ENCODE measurements at regions not wholly inside any gene's neighbourhood (a gene's known extent, or its start where the extent isn't known, plus 50 kb on each side); places are given as distances from the start of the nearest gene placed in this dataset.
"Not testable (repeated sequence)": the region's sequence is repeated elsewhere in the genome, so short reads cannot be mapped to it uniquely, and the experiment has no call there.

DNA sequence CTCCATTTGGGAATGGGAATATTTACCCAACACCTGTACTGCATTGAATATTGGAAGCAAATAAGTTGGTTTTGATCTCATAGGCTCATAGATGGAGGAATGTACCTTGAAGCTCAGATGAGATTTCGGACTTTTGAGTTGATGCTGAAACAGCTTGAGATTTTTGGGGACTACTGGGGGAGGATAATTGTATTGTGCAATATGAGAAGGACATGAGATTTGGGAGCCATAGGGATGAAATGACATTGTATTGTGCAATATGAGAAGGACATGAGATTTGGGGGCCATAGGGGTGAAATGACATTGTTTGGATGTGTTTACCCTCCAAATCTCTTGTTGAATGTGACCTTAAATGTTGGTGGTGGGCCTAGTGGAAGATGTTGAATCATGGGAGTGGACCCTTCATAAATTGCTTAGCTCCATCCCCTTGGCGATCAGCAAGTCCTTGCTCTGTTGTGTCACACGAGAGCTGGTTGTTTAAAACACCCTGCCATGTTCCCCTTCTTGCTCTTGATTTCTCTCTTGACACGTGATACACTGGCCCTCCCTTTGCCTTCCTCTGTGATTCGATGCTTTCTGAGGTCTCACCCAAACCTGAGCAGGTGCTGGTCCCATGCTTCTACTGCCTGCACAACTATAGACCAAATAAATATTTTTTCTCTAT lies 4464.8 kb upstream of the OR11H1 start:
- not testable (repeated sequence) for H3K4me3 Mint-ChIP-seq; H3K36me3 Mint-ChIP-seq; DNase-seq (ENCODE audit: low spot score in 2 of 2); H3K27ac Mint-ChIP-seq; H3K27me3 Mint-ChIP-seq; ATAC-seq (ENCODE audit: low read depth); H3K4me1 Mint-ChIP-seq
- peaks cover 28% of the 10 kb centered on the region for H3K9me3 Mint-ChIP-seq

DNA sequence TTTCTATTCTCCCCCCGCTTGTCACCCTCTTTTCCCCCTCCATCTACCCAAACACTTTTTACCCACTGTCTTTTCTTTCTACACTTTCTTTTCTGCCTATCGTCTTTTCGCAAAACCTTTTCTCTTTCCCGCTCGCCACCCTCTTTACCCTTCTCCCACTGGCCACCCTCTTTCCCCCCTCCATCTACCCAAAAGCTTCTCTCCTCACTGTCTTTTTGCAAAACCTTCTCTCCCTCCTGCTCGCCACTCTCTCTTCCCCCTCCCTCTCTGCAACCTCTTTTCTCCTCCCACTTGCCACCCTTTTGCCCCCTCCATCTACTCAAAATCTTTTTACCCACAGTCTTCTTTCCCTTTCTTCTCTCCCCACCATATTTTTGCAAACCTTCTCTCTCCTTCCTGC lies 4462.8 kb upstream of the OR11H1 start:
- not testable (repeated sequence) for H3K4me1 Mint-ChIP-seq
- peaks cover 26% of the 10 kb centered on the region for H3K9me3 Mint-ChIP-seq

DNA sequence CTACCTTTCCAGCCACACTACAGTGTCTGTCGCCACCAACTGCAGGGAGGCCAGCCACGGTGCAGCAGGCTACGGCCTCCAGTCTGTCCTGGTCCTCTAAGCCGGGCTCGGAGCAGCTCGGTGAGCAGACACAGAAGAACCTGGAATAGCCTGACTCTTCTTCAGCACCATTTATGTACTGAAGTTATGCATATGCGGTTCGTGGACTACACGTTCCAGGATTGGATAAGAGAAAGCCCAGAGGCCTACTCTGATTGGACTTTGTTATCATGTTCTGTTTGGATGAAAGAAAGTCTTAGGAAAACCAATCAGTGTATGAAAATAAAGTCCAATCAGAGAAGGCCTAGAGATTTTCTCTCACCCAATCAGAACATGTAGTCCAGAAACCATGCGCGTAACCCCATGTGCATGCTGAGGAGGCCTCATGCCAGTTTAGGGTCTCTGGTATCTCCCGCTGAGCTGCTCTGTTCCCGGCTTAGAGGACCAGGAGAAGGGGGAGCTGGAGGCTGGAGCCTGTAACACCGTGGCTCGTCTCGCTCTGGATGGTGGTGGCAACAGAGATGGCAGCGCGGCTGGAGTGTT lies 4462.0 kb upstream of the OR11H1 start:
- H3K4me3 Mint-ChIP-seq; ATAC-seq (ENCODE audit: low read depth): not testable (repeated sequence)
- H3K9me3 Mint-ChIP-seq = peaks cover 26% of the 10 kb centered on the region

More for the DNA sequence above, 4462.8 kb upstream of the OR11H1 start:
- not testable (repeated sequence) for H3K4me3 Mint-ChIP-seq; H3K36me3 Mint-ChIP-seq; ATAC-seq (ENCODE audit: low read depth); H3K27ac Mint-ChIP-seq; DNase-seq (ENCODE audit: low spot score in 2 of 2); H3K27me3 Mint-ChIP-seq

DNA sequence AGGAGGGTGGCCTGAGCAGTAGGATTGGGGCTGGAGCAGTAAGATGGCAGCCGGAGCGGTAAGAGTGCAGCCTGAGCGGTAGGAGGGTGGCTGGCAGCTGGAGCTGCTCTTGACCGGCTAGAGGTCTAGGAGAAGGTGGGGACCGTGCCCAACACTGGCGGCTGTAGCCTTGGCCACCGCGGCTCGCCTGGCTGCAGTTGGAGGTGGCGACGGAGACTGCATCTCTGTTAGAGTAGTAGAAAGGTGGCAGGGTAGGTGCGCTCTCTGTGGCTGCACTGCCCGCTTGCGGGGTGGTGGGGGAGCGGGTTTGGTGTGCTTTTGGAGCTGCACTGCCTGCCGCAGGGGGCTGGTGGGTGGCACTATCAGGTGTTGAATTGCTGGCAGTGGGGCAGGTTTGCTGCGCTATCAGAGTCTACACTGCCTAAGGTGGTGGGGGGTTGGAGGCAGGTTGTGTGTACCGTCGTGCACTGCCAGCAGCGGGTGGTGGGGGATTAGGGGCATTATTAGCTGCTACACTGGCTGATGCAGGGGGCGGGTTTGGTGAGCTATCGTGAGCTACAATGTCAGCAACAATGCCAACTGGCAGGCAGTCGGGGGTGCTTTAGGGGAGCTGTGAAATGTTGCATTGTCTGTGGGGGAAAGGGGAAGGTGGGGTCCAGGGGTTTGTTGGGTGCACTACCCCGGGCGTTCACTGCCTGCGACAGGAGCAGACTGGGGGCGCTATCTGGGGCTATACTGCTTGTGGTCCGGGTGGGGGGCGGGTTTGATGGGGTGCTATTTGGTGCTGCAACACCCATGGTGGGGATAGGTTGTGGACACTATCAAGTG lies 4461.3 kb upstream of the OR11H1 start:
- no peak overlapping the region for H3K4me3 Mint-ChIP-seq
- peaks cover 26% of the 10 kb centered on the region for H3K9me3 Mint-ChIP-seq
- peaks cover 4% of the 10 kb centered on the region for H3K36me3 Mint-ChIP-seq
- ATAC-seq (ENCODE audit: low read depth) (no peak), DNase-seq (ENCODE audit: low spot score in 2 of 2) (no peak)
- no peaks in the 10 kb centered on the region for H3K4me1 Mint-ChIP-seq
- no peak overlapping the region for H3K27ac Mint-ChIP-seq
- H3K27me3 Mint-ChIP-seq = no peaks in the 10 kb centered on the region

More for the DNA sequence above, 4462.0 kb upstream of the OR11H1 start:
- not testable (repeated sequence) for DNase-seq (ENCODE audit: low spot score in 2 of 2); H3K27ac Mint-ChIP-seq; H3K27me3 Mint-ChIP-seq; H3K36me3 Mint-ChIP-seq; H3K4me1 Mint-ChIP-seq

DNA sequence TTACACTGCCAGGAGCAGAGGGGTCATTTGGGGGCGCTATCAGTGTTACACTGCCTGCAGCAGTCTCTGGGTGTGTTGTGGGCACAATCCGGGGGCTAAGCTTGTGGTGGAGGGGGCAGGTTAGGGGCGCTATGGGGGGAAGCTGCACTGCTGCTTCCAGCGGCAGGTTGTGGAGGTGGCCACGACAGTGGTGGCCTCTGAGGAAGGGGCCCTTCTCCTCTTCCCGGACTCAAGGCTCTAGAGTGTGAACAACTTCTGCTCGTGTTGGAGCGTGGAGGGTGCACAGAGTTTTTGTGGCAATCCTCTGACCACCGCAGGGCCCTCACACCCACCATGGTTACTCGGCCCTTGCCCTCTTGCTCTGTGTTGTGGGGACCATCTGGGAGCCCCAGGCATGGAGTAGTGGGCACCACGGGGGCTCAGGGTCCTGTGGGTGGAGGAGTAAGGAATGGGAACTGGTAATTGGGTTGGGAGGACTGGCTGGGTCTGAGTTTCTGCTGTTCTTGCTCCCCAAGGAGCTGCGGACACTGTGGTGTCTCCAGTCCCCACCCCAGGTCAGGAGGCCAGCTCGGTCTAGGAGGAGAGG lies 4460.6 kb upstream of the OR11H1 start:
- not testable (repeated sequence) for H3K27me3 Mint-ChIP-seq; H3K4me3 Mint-ChIP-seq; H3K36me3 Mint-ChIP-seq; H3K27ac Mint-ChIP-seq; ATAC-seq (ENCODE audit: low read depth); DNase-seq (ENCODE audit: low spot score in 2 of 2); H3K4me1 Mint-ChIP-seq
- peaks cover 26% of the 10 kb centered on the region for H3K9me3 Mint-ChIP-seq

DNA sequence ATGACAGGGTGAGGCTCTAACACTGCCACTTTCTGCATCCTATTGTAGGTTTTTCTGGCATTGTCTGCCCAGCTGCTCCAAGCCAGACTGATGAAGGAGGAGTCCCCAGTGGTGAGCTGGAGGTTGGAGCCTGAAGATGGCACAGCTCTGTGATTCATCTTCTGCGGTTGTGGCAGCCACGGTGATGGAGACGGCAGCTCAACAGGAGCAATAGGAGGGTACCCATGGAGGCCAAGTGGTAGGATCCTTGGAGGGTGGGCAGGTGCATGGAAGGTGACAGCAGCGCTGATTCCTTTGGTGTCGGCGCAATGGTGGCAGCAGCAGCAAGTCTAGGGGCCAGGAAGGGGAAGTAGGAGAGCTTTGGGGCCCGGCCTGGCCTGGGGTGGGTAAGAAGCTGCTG lies 4460.1 kb upstream of the OR11H1 start:
- not testable (repeated sequence) for DNase-seq (ENCODE audit: low spot score in 2 of 2); H3K36me3 Mint-ChIP-seq; H3K4me3 Mint-ChIP-seq; ATAC-seq (ENCODE audit: low read depth); H3K27me3 Mint-ChIP-seq; H3K4me1 Mint-ChIP-seq; H3K27ac Mint-ChIP-seq
- H3K9me3 Mint-ChIP-seq = peaks cover 26% of the 10 kb centered on the region

DNA sequence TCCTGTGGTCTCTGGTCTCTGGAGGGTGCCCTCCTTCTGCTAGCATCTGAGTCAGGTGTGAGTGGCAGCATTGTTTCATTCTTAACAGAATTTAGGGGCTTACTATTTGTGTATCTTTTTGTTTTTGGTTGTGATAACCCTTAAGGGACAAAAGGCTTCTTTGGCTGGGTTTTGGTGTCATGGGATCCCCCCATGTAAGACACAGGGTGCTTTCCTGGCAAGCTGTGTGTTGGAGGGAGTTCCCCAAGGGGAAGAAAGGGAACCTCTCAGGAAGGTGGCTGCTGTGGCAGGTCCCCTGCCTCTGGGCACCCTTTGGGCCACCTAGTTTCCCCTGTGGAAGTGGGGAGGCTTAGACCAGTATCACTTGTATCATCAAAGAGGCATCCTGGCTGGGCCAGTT lies 4459.6 kb upstream of the OR11H1 start:
- not testable (repeated sequence) for ATAC-seq (ENCODE audit: low read depth); H3K27me3 Mint-ChIP-seq; H3K36me3 Mint-ChIP-seq; H3K27ac Mint-ChIP-seq; DNase-seq (ENCODE audit: low spot score in 2 of 2); H3K4me3 Mint-ChIP-seq; H3K4me1 Mint-ChIP-seq
- H3K9me3 Mint-ChIP-seq = peaks cover 23% of the 10 kb centered on the region

Data from memory B cell (primary cell).